ENCODE measurements at regions not wholly inside any gene's neighbourhood (a gene's known extent, or its start where the extent isn't known, plus 50 kb on each side); places are given as distances from the start of the nearest gene placed in this dataset.

DNA sequence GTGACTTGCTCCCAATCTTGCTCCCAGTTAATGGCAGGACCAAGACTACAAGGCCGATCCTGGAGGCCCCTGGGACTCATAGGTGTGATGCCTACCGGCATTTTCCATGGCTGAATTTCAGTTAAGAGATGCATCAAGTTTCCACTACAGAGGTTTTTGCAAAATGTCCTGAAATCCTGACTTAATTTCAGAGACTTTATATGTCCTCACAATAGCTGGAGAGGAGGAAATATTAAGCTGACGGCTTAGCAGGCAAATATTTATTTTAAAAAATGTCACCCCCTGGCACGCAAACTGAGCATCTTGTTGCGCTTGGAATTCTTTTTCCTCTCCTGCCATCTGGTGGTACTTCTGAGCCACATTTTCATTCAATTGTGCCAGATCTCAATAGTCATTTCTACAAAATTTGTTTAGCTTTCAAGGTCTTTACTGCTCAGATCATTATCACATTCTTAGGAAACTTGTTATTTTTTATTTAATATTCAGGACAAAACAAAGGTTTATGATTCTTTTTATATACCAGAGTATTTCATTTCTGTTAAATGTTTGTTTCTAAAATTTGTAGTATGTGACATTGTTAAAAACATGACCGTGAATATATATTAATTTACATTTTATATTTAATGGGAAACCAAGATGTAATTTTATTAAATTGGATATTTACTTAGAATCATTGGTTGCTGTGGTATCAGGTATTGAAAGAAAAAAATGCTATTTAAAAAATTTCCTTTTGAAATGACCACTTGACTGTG is 189.2 kb upstream of the THRB start:
- TF ChIP-seq, protein P1, sequence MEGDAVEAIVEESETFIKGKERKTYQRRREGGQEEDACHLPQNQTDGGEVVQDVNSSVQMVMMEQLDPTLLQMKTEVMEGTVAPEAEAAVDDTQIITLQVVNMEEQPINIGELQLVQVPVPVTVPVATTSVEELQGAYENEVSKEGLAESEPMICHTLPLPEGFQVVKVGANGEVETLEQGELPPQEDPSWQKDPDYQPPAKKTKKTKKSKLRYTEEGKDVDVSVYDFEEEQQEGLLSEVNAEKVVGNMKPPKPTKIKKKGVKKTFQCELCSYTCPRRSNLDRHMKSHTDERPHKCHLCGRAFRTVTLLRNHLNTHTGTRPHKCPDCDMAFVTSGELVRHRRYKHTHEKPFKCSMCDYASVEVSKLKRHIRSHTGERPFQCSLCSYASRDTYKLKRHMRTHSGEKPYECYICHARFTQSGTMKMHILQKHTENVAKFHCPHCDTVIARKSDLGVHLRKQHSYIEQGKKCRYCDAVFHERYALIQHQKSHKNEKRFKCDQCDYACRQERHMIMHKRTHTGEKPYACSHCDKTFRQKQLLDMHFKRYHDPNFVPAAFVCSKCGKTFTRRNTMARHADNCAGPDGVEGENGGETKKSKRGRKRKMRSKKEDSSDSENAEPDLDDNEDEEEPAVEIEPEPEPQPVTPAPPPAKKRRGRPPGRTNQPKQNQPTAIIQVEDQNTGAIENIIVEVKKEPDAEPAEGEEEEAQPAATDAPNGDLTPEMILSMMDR (IDR thresholded peaks at IDR 0.05): peak; percentile 16 to 72 (median 66)
- TF ChIP-seq POLR2A (IDR thresholded peaks at IDR 0.05): no peak
